LNCAP (cell line): ENCODE measurements at regions not wholly inside any gene's neighbourhood (a gene's known extent, or its start where the extent isn't known, plus 50 kb on each side); places are given as distances from the start of the nearest gene placed in this dataset.

ENCODE experiments used
- CTCF ChIP-seq: fragments of 450-650 bp; IDR thresholded peaks from 2 replicates; pipeline ENCODE4 v1.5.1; 2017; ENCODE audit warnings: mild to moderate bottlenecking

GRCh38 chr1:223920805-223921204, 75.1 kb upstream of the TP53BP2 start:
- TF ChIP-seq CTCF = peak; percentile 23; the same call in 1 of the 2 replicates
